Loucy (cell line): ENCODE measurements at regions not wholly inside any gene's neighbourhood (a gene's known extent, or its start where the extent isn't known, plus 50 kb on each side); places are given as distances from the start of the nearest gene placed in this dataset.

Experiments
- CTCF ChIP-seq: fragments of 200-600 bp; sonication (generic); conservative IDR thresholded peaks from 2 replicates; pipeline ENCODE4 v1.5.1; 2014; ENCODE audit warnings: mild to moderate bottlenecking, antibody characterized with exemption, low read length
- EZH2phosphoT487 ChIP-seq: fragments of 200-600 bp; IDR thresholded peaks from 2 replicates; pipeline ENCODE4 v1.6.1; 2018; ENCODE audit warnings: antibody characterized with exemption, mild to moderate bottlenecking, moderate library complexity, borderline replicate concordance

- TF ChIP-seq CTCF (no peak), EZH2phosphoT487 (no peak)
Measured at GRCh38 chr2:128378231-128379020, 59.8 kb upstream of the HS6ST1 start.
